OCI-LY7 (cell line): ENCODE measurements at regions not wholly inside any gene's neighbourhood (a gene's known extent, or its start where the extent isn't known, plus 50 kb on each side); places are given as distances from the start of the nearest gene placed in this dataset.
"Not testable (repeated sequence)": the region's sequence is repeated elsewhere in the genome, so short reads cannot be mapped to it uniquely, and the experiment has no call there.

Experiments
- BruUV-seq: library from RNA; stranded (reverse); fragments of 400-500 nt; replicated peaks from 2 replicates; lab custom pipeline; 2021; lab: Mats Ljungman, UMichigan
- CTCF ChIA-PET: fragments of 300-600 bp; sonication (Branson Sonifier 250); formaldehyde crosslinking; loops from one replicate; lab custom pipeline; 2022; ENCODE audit warnings: antibody characterized with exemption; ENCODE audit not compliant: unreplicated experiment; lab: Charles Lee
- POLR2A ChIA-PET: fragments of 300-600 bp; sonication (Branson Sonifier 250); formaldehyde crosslinking; loops from one replicate; lab custom pipeline; 2022; ENCODE audit warnings: antibody characterized with exemption; lab: Charles Lee
- DNase-seq: peaks from one replicate; pipeline ENCODE4 v3.0.0-alpha.2; 2015; ENCODE audit warnings: low spot score
- H2AFZ ChIP-seq: fragments of 200-600 bp; sonication (generic), shearing (Covaris generic); 2 replicates; pipeline ENCODE4 v1.6.1; 2014; ENCODE audit warnings: mild to moderate bottlenecking, antibody characterized with exemption, low read length, moderate library complexity
- H3K27ac ChIP-seq: fragments of 200-600 bp; sonication (generic); 2 replicates; pipeline ENCODE4 v1.5.1; 2014; ENCODE audit warnings: mixed run types, low read depth, mild to moderate bottlenecking, moderate library complexity, low read length, inconsistent platforms; ENCODE audit not compliant: poor library complexity, severe bottlenecking
- H3K36me3 ChIP-seq: fragments of 200-600 bp; sonication (generic); 2 replicates; pipeline ENCODE4 v1.6.1; 2014; ENCODE audit warnings: mild to moderate bottlenecking, antibody characterized with exemption, low read length, moderate library complexity, mixed read lengths; ENCODE audit not compliant: insufficient read depth
- H3K4me1 ChIP-seq: fragments of 200-600 bp; sonication (generic); 2 replicates; pipeline ENCODE4 v1.5.1; 2014; ENCODE audit warnings: mild to moderate bottlenecking, low read length; ENCODE audit not compliant: insufficient read depth, poor library complexity, severe bottlenecking
- H3K4me2 ChIP-seq: fragments of 200-600 bp; sonication (generic); 2 replicates; pipeline ENCODE4 v1.6.1; 2014; ENCODE audit warnings: mild to moderate bottlenecking, low read length
- H3K4me3 ChIP-seq: fragments of 200-600 bp; sonication (generic); 2 replicates; pipeline ENCODE4 v1.5.1; 2014; ENCODE audit warnings: mild to moderate bottlenecking, low read depth, low read length; ENCODE audit not compliant: poor library complexity, severe bottlenecking
- H3K79me2 ChIP-seq: fragments of 200-600 bp; sonication (generic); 2 replicates; pipeline ENCODE4 v1.6.1; 2016; ENCODE audit warnings: low read depth, mild to moderate bottlenecking, low read length, moderate library complexity, mixed read lengths; ENCODE audit not compliant: insufficient read depth
- H3K9me2 ChIP-seq: fragments of 200-600 bp; sonication (generic); 2 replicates; pipeline ENCODE4 v1.6.1; 2016; ENCODE audit warnings: mild to moderate bottlenecking, low read length, mixed read lengths; ENCODE audit not compliant: insufficient read depth
- H3K9me3 ChIP-seq: fragments of 200-600 bp; sonication (generic); 2 replicates; pipeline ENCODE4 v1.6.1; 2014; ENCODE audit warnings: mild to moderate bottlenecking, mixed run types, low read length, mixed read lengths
- H4K20me1 ChIP-seq: fragments of 200-600 bp; sonication (generic); 2 replicates; pipeline ENCODE4 v1.6.1; 2014; ENCODE audit warnings: mild to moderate bottlenecking, antibody characterized with exemption, low read length, moderate library complexity, mixed read lengths; ENCODE audit not compliant: insufficient read depth
- intact Hi-C: fragments of 100-400 bp; cut with micrococcal nuclease; formaldehyde crosslinking; loops from one replicate; pipeline ENCODE4 v1.10.0; 2022; ENCODE audit not compliant: unreplicated experiment

DNA sequence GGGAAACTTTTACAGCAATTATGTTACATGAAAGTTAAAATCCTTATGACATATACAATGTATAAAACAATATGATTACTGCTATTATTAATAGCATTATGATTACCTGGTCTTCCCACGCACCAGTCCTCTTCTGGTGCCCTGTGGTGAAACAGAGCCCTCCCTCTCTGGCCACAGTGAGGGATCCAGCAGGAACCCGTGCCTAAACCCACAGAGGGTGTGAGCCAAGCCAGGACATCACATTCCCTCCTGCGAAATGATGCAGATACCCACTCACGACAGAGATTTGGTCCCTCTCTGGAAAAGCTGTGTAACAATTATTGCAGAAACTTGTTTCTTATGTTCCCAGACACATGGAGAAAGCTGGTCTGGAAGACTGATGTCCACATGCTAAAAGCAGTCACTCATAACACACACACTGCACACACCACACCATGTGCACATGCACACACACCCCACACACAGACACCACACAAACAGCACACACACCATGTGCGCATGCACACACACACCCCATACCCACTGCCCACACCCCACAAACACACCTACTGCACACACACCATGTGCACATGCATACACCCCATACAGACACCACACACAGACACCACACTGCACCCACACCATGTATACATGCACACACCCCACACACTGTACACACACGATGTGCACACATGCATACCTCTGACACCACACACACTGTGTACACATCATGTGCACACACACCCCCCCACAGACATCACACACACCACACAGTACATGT lies 1462.2 kb downstream of the FOXD4L5 start:
- H3K27ac ChIP-seq, POLR2A ChIA-PET, H3K36me3 ChIP-seq, H3K79me2 ChIP-seq, H3K4me3 ChIP-seq, H3K9me3 ChIP-seq, H4K20me1 ChIP-seq, H3K4me1 ChIP-seq, DNase-seq, BruUV-seq, CTCF ChIA-PET, H3K9me2 ChIP-seq, H3K4me2 ChIP-seq, intact Hi-C loops, H2AFZ ChIP-seq: not testable (repeated sequence)

DNA sequence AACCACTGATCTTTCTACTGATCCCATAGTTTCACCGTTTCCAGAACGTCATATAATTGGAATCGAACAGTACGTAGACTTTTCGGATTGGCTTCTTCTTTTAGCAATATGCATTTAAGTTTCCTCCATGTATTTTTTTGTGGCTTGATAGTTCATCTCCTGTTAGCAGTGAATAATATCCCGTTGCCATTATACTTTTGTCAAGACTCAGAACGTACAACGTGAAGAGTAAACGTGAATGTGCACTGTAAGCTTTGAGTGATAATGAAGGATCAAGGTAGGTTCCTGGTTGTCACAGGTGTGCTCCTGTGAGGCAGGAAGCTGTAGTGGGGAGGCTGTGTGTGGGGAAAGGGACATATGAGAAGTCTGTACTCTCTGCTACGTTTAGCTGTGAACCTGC lies 1463.7 kb downstream of the FOXD4L5 start:
- H3K27ac ChIP-seq, H3K9me2 ChIP-seq, H3K4me2 ChIP-seq, H3K4me3 ChIP-seq, DNase-seq, CTCF ChIA-PET, H2AFZ ChIP-seq, H3K9me3 ChIP-seq, H3K79me2 ChIP-seq, H4K20me1 ChIP-seq, H3K36me3 ChIP-seq, intact Hi-C loops, BruUV-seq, POLR2A ChIA-PET: not testable (repeated sequence)
- H3K4me1 ChIP-seq, result peaks cover 11% of the 10 kb centered on the region

DNA sequence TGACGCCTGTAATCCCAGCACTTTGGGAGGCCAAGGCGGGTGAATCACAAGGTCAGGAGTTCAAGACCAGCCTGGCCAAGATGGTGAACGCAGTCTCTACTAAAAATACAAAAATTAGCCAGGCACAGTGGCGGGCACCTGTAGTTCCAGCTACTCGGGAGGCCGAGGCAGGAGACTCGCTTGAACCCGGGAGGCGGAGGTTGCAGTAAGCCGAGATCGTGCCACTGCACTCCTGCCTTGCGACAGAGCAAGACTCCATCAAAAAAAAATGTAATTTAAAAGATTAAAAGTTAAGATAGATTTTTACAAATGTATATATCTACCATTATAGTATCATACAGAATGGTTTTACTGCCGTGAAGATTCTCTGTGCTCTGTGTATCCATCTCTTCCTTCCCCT lies 1464.1 kb downstream of the FOXD4L5 start:
- POLR2A ChIA-PET, result not testable (repeated sequence)

DNA sequence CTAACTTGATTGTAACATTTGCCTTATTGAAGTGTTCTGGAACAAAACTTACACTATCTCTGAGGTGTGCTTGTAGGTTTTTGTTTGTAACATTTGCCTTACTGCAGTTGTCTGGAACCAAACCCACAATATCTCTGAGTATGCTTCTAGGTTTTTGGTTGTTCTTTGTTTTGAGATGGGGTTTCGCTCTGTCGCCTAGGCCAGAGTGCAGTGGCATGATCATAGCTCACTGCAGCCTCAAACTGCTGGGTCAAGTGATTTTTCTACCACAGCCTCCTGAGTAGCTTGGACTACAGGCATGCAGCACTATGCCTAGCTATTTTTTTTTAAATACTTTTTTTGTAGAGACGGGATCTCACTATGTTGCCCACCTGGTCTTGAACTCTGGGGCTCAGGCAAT lies 1464.6 kb downstream of the FOXD4L5 start:
- POLR2A ChIA-PET, BruUV-seq, DNase-seq: not testable (repeated sequence)

More for the DNA sequence above, 1464.1 kb downstream of the FOXD4L5 start:
- H3K79me2 ChIP-seq, H3K4me3 ChIP-seq, BruUV-seq, H2AFZ ChIP-seq, CTCF ChIA-PET, H3K36me3 ChIP-seq, H3K9me2 ChIP-seq, DNase-seq, H3K9me3 ChIP-seq, H4K20me1 ChIP-seq, intact Hi-C loops, H3K27ac ChIP-seq, H3K4me2 ChIP-seq: not testable (repeated sequence)
- peaks cover 11% of the 10 kb centered on the region for H3K4me1 ChIP-seq

More for the DNA sequence above, 1464.6 kb downstream of the FOXD4L5 start:
- H3K9me2 ChIP-seq, H3K4me2 ChIP-seq, H2AFZ ChIP-seq, H4K20me1 ChIP-seq, H3K9me3 ChIP-seq, H3K36me3 ChIP-seq, CTCF ChIA-PET, H3K4me3 ChIP-seq, intact Hi-C loops, H3K27ac ChIP-seq, H3K79me2 ChIP-seq: not testable (repeated sequence)
- H3K4me1 ChIP-seq, result peaks cover 11% of the 10 kb centered on the region
